Hippocampal formation (tissue), 2 donors: ENCODE measurements at regions not wholly inside any gene's neighbourhood (a gene's known extent, or its start where the extent isn't known, plus 50 kb on each side); places are given as distances from the start of the nearest gene placed in this dataset.
A peak's percentile ranks its signal among the peaks of the same experiment; 100 is the strongest.
"Not testable (repeated sequence)": the region's sequence is repeated elsewhere in the genome, so short reads cannot be mapped to it uniquely, and the experiment has no call there.

ENCODE experiments used
- DNase-seq, 2 donors: peaks; one replicate each; lab custom pipeline; 2025; lab: John Stamatoyannopoulos, UW

DNA sequence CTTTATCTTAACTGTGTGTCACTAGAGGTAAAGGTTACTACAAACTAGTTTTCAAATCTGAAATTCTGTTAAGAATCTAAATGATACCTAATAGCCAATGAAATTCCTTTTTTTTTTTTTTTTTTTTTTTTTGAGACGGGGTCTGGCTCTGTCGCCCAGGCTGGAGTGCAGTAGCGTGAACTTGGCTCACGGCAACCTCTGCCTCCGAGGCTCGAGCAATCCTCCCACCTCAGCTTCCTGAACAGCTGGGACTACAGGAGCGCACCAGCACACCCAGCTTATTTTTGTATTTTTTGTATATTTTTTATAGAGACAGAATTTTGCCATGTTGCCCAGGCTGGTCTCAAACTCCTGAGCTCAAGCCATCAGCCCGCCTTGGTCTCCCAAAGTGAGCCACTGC, 160.3 kb upstream of the NEBL start:
- DNase-seq: no peak

DNA sequence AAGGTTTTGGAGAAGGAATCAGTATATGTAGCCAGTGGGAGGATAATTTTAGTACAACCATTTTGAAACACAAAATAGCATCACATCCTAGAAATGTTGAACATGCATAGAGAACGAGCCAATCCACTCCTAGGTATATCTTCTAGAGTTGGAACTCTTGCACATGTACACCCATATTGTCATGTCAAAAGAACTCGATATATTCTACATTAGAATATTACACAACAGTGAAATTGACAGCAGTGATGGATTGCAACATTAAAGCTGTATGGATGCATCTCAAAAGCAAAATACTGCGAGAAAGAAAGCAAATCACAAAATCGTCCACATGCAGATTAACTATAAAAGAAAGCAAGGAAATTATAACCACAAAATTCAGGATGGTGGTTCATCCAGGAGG, 159.3 kb upstream of the NEBL start:
- DNase-seq: no peak

DNA sequence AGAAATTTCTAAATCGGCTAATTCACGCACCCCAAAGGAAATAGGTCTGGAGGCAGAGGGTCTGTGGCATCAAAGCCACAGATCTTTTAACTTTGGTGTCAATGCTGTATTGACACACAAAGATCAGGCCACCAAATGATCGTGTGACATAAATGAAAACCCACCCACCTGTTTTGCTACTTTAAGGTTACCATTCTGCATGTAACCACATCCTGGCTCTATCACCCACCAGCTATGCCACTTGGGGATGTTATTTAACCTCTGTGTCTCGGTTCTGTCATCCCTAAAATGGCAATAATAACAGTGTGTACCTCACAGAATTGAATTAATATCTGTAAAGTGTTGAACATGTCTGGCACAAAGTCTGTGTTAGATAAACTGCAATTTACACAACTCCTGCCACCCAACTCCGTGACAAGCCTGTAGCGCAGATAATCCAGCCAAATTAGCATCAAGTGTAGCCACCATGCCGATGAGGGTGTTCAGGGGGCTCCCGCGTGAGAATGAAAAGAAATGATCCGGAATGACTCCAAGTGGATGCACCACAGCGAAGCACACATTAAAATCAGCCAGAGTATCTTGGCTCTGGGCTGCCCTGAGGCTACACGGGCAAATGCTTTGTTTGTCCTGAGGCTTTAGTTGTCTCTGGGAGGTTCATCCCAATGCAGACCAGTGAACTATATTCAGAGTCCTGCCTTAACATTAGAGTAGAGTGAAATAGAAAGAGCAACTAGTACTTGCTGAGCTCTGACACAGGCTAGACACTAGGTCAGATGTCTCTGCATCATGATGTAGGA, 158.4 kb upstream of the NEBL start:
- no peak for DNase-seq

DNA sequence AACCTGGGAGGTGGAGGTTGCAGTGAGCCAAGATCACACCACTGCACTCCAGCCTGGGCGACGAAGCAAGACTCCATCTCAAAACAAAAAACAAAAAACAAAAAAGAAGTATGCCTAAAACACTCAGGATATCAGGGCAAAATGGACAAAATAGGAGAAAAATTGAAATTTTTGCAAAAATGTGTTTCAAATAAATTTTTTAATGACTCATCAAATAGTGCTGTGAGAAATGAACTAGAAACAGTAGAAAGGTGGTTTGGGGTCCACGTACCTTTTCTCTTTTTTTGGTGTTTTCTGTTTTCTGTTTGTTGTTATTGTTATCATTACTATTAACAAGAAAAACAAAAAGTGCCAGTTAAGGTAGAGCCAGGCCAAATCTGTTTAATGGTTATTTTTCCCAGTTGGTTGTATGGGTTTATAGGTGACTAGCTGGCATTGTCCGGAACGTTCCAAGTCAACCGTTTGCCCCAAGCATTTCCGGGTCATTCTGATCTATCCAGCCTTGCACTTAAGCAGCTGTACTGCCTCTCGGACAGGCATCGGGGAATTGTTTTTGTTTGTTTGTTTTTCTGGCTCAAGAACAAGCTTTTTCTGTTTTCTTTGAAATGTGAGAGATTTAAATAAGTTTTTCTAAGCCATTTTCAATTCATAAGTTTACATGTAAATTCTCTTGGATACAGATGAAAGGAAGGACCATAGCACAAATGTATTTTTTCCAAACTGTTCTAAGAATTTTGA, 157.0 kb upstream of the NEBL start:
- no peak for DNase-seq

GRCh38 chr10:21052709-21053104, 155.6 kb upstream of the NEBL start:
- DNase-seq: no peak

GRCh38 chr10:21052072-21052708, 155.1 kb upstream of the NEBL start:
- DNase-seq: no peak

DNA sequence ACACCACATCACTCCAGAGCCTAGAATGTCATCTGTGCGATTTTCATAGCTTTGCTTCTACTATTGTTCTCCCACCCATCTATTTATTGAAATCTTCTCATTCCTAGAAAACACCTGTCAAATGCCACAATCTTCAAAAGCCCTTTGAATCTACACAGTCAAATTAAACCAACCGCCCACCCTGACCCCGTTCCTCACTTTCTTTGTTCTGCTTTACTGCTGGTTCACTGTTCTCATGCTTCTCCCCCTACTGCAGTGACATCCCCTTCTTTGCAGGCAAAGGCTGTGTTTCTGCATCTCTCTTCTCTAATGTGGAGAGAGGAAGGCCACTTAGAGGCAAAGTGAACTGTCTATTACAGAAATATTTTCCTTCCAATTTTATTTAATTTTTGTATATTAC, 152.4 kb upstream of the NEBL start:
- no peak for DNase-seq

DNA sequence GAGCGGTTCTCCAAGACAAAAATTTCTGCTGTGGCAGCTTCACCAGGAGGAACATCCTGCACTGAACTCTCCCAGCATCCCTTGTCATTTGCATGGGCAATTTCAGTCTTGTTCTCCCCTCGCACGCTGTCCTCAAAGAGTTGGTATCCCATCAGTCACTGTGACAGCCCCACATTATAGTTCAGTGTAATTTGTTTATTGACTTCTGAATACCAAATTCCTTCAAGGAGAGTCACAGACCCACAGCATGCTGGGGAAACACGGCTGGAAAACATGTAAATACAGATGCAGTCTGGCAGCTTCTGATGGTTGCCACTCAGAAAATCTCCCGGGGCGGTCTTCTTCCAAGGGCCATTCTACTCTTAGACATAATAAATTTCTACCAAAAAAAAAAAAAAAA, 151.0 kb upstream of the NEBL start:
- no peak for DNase-seq

GRCh38 chr10:21047511-21047910, 150.4 kb upstream of the NEBL start:
- DNase-seq: no peak

GRCh38 chr10:21047096-21047495, 150.0 kb upstream of the NEBL start:
- no peak for DNase-seq

DNA sequence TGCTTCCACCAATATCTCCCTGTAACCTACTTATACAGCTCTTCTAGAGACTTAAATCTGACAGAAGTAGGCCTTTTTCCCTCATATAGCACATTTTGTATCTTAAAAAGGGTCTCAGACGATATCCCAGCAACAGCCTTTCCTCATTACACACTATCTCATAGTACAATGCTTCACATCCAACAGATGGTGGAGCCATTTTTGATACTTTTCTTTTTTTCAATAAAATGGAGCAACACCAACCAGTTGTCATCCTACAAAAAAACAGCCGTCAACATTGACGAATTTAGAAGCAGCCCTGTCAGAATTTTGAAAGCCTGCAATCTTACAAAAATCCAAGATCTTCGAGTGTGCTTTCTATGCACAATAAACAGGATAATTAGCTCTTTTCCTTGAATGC, 145.9 kb upstream of the NEBL start:
- no peak for DNase-seq

- DNase-seq: no peak
Observed at GRCh38 chr10:21042536-21042935, 145.4 kb upstream of the NEBL start.

GRCh38 chr10:21041763-21042458, 144.8 kb upstream of the NEBL start:
- DNase-seq: no peak

- DNase-seq: no peak
Observed at GRCh38 chr10:21039721-21040120, 142.6 kb upstream of the NEBL start.

GRCh38 chr10:21036757-21037156, 139.6 kb upstream of the NEBL start:
- DNase-seq: no peak

GRCh38 chr10:21034770-21035169, 137.7 kb upstream of the NEBL start:
- DNase-seq: not testable (repeated sequence)

GRCh38 chr10:21034241-21034640, 137.1 kb upstream of the NEBL start:
- no peak for DNase-seq

- no peak for DNase-seq
Observed at GRCh38 chr10:21032587-21033319, 135.6 kb upstream of the NEBL start.

DNA sequence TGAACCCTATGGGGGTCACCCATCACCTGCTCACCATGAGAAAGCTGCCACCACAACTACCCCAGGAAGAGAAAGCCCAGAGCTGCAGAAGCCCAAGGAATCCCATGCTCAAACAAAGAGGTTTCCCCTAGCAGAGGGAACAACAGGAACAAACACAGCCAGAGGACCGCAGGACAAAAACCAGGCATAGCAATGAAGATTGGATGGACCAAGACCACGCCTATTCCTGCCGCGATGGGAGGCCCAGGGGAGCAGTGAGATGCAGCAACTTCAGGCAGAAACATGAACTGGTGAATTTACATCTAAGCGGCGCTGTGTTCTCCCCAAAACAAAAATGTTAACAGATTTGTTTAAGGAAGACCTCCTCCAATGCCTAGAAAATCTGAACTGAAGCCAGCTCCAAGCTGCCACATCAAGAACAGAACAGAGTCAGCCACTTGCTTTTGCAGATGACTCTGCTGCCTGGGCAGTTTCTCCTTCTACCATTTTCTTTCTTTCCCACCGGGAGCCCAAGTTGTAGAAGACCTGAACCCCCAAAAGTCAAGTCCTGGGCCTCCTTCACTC, 134.2 kb upstream of the NEBL start:
- peak in 1 of 2 donors; percentile 8 for DNase-seq

- no peak for DNase-seq
Observed at GRCh38 chr10:21030091-21030490, 133.0 kb upstream of the NEBL start.

- no peak for DNase-seq
Observed at GRCh38 chr10:21022821-21023220, 125.7 kb upstream of the NEBL start.
